GM12891 (cell line): ENCODE measurements at regions not wholly inside any gene's neighbourhood (a gene's known extent, or its start where the extent isn't known, plus 50 kb on each side); places are given as distances from the start of the nearest gene placed in this dataset.
A peak's percentile ranks its signal among the peaks of the same experiment; 100 is the strongest.

Experiments used
- PAX5 ChIP-seq: IDR thresholded peaks from 2 replicates; pipeline ENCODE4 v1.6.1; 2011; ENCODE audit warnings: low read length, moderate library complexity, mild to moderate bottlenecking; ENCODE audit not compliant: insufficient read depth, severe bottlenecking
- POLR2A ChIP-seq: IDR thresholded peaks from 2 replicates; pipeline ENCODE4 v1.6.1; 2011; ENCODE audit warnings: low read depth, low read length, control low read depth
- POLR2AphosphoS5 ChIP-seq: IDR thresholded peaks from 2 replicates; pipeline ENCODE4 v1.6.1; 2011; ENCODE audit warnings: low read depth, low read length, control low read depth
- SPI1 ChIP-seq: IDR thresholded peaks from 2 replicates; pipeline ENCODE4 v1.6.1; 2011; ENCODE audit warnings: low read depth, low read length, control low read depth
- TAF1 ChIP-seq: IDR thresholded peaks from 2 replicates; pipeline ENCODE4 v1.6.1; 2011; ENCODE audit warnings: low read depth, low read length, control low read depth

GRCh38 chr7:45446195-45446944, 127.8 kb upstream of the ADCY1 start:
- no peak for TF ChIP-seq POLR2AphosphoS5
- no peak for TF ChIP-seq POLR2A
- no peak for TF ChIP-seq TAF1
- no peak for TF ChIP-seq PAX5
- peak; percentile 94 for TF ChIP-seq SPI1
